NCI-H2107 treated with DMSO at 0.1 percent for 48 hours (cell line): ENCODE measurements at regions not wholly inside any gene's neighbourhood (a gene's known extent, or its start where the extent isn't known, plus 50 kb on each side); places are given as distances from the start of the nearest gene placed in this dataset.
A peak's percentile ranks its signal among the peaks of the same experiment; 100 is the strongest.

Source experiments
- DNase-seq: peaks from one replicate; lab custom pipeline; 2025; ENCODE audit not compliant: unreplicated experiment; lab: John Stamatoyannopoulos, UW

- no peak for DNase-seq
Observed at GRCh38 chr15:81869161-81869954, 176.5 kb downstream of the MEX3B start.

GRCh38 chr15:81865850-81866537, 179.8 kb downstream of the MEX3B start:
- no peak for DNase-seq

- no peak for DNase-seq
Observed at GRCh38 chr15:81863162-81863561, 182.7 kb downstream of the MEX3B start.

- DNase-seq, result peak; percentile 70
Observed at GRCh38 chr15:81859737-81860516, 185.9 kb downstream of the MEX3B start.

- peak; percentile 30 for DNase-seq
Observed at GRCh38 chr15:81858586-81858985, 187.2 kb downstream of the MEX3B start.

GRCh38 chr15:81858136-81858535, 187.7 kb downstream of the MEX3B start:
- no peak for DNase-seq

GRCh38 chr15:81856634-81857026, 189.2 kb downstream of the MEX3B start:
- no peak for DNase-seq

GRCh38 chr15:81856001-81856633, 189.7 kb downstream of the MEX3B start:
- DNase-seq, result no peak

GRCh38 chr15:81853150-81853748, 192.6 kb downstream of the MEX3B start:
- DNase-seq, result no peak

- DNase-seq, result no peak
Observed at GRCh38 chr15:81852411-81853149, 193.2 kb downstream of the MEX3B start.

- no peak for DNase-seq
Observed at GRCh38 chr15:81851757-81852156, 194.1 kb downstream of the MEX3B start.

GRCh38 chr15:81851325-81851724, 194.5 kb downstream of the MEX3B start:
- no peak for DNase-seq

- no peak for DNase-seq
Observed at GRCh38 chr15:81849289-81849688, 196.5 kb downstream of the MEX3B start.

- DNase-seq, result no peak
Observed at GRCh38 chr15:81848701-81849100, 197.1 kb downstream of the MEX3B start.

GRCh38 chr15:81843757-81844407, 201.9 kb downstream of the MEX3B start:
- no peak for DNase-seq

- no peak for DNase-seq
Observed at GRCh38 chr15:81843226-81843625, 202.6 kb downstream of the MEX3B start.

- DNase-seq, result no peak
Observed at GRCh38 chr15:81839387-81839786, 206.4 kb downstream of the MEX3B start.

GRCh38 chr15:81835731-81836130, 210.1 kb downstream of the MEX3B start:
- DNase-seq, result no peak

- no peak for DNase-seq
Observed at GRCh38 chr15:81830520-81830919, 215.3 kb downstream of the MEX3B start.

GRCh38 chr15:81829918-81830317, 215.9 kb downstream of the MEX3B start:
- DNase-seq, result no peak
